NOMO-1 treated with DMSO at 0.1 percent for 48 hours (cell line): ENCODE measurements at regions not wholly inside any gene's neighbourhood (a gene's known extent, or its start where the extent isn't known, plus 50 kb on each side); places are given as distances from the start of the nearest gene placed in this dataset.
"Not testable (repeated sequence)": the region's sequence is repeated elsewhere in the genome, so short reads cannot be mapped to it uniquely, and the experiment has no call there.

Experiments
- DNase-seq: peaks from one replicate; lab custom pipeline; 2025; ENCODE audit not compliant: unreplicated experiment; lab: John Stamatoyannopoulos, UW

DNA sequence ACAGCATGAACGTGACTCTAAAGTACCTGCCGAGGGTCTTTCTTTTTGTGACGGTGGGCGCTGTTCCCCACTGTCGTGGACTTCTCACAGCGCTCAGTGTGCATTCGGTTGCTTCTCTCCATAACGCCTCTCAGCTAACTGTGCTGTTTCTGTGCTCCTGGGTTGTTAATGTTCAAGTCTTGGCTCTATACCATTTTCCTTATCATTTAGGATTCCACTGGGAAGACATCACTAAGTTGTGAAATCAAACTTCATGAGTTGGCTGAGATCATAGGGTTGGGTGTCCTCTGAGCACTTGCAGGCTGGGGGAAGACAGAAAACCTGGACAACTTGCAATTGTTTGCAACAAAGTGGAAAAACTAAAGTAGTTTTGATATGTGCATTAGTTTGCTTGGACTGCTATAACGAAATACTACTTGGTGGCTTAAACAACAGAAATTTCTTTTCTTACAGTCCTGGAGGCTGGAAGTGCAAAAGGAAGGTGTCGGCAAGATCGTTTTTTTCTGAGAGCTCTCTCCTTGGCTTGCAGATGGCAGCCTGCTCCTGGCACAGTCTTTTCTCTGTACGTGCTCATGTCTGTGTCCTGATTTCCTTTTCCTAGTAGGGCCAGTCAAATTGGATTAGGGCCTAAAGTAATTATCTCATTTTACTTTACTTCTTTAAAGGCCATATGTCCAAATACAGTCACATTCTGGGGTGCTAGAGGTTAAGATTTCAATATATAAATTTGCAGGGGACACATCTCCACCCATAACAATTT lies 270.0 kb upstream of the PLGLB2 start:
- not testable (repeated sequence) for DNase-seq

DNA sequence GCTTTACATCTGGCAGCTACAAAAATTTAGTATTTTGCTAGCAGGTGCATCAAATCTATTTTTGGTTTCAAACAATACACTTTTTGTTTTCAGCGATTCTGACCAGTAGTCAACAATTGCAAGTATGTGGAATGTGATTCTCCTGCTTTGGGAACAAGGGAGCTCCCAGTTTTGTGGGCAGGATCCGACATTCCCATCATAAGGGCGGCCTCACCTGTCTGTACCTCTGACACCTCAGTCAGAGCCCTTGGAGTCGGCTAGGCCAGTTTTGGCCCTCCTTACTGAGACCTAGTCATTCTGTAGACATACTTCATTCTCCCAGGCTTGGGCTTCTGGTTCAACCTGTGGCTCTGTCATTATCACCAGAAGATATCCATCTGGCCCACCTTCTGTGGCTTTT lies 269.0 kb upstream of the PLGLB2 start:
- not testable (repeated sequence) for DNase-seq

DNA sequence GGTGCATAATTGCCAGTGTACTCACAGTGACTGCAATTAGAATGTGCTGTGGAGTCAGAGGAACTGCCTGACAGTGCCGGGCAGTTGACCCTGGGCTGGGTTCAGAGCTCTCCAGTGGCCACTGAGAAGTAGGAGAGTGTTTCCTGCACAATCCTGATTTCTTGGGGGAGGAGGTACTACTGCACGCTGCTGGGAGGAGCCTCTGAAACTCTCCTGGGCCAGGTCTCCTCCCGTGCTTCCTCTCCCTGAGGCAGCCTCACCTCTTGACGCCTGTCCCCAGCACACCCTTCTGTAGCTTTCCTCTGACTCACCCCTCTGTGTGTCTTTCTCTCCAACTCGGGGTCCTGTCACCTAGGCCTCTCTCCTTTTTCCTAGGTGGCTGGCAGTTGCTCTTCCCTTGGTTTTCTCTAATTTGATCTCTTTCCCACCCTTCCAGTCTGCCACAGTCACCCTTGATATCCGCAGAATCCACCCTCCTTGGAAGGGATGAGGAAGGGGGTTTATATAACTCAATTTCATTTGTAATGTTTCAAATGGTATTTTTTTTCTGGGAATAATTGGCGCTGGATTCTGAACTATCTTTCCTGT lies 264.7 kb upstream of the PLGLB2 start:
- DNase-seq: not testable (repeated sequence)

DNA sequence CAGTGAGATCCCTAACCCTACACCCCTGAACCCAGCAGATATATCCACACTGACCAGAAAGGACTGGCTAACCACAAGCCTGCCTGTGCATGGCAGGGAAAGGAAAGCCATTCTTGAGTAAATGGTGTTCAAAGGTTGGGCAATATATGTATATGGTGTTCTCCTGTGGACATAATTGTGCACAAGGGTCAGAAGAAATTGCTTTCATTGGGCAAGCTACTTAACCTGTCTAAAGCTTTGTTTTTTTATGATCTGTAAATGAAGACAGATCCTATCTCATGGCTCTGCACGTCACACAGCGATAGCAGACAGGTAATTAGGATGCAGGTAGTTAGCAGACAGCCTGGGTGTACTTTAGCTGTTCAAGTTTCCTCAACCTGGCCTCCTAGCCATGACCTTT lies 263.5 kb upstream of the PLGLB2 start:
- not testable (repeated sequence) for DNase-seq

DNA sequence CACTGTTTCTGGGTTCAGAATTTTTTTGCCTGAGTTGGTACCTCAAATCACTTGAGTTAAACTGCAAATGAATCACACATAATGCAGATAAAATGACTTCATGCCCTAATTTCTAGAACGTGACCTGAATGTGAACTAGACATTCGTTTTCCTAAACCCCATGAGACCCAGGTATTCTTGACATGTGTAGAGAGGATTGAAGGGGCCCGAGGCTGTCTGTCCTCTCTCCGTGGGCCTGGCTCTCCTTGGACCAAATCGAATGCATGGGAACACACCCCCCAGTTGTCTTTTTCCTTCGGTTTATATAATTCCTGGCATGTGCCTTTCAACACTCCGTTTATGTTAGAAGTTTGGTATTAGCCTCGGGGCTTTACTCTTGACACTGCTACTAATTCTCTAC lies 262.4 kb upstream of the PLGLB2 start:
- not testable (repeated sequence) for DNase-seq

DNA sequence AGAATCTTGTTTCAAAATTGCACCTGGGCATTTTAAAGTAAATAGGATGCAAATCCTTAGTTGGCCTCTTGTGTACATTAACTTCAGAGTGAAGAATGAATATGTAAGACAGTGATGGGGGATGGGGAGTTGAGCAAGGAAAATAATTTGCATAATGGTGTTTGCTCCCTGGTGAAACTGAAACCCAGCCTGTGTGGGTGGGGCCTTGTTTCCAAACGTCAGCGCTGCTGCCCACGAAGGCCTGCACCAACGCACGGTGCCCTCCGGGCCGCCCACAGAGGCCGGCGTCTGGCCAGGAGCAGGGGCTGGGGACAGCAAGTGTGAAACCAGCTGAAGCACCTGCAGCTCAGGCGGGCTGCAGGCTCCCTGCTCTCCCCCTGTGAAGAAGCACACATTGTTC lies 262.0 kb upstream of the PLGLB2 start:
- not testable (repeated sequence) for DNase-seq

DNA sequence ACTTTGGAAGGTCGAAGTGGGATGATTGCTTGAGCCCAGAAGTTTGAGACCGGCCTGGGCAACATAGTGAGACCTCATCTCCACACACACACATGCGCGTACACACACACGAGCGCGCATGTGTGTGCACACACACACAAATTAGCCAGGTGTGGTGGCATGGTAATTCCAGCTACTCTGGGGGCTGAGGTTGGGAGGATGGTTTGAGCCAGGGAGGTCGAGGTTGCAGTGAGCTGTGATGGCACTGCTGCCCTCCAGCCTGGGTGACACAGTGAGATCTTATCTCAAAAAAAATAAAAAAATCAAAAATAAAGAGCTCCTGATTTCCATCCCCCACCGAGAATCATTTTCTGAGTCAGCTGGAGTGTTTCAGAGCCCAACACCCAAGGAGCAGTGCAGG lies 261.5 kb upstream of the PLGLB2 start:
- not testable (repeated sequence) for DNase-seq

DNA sequence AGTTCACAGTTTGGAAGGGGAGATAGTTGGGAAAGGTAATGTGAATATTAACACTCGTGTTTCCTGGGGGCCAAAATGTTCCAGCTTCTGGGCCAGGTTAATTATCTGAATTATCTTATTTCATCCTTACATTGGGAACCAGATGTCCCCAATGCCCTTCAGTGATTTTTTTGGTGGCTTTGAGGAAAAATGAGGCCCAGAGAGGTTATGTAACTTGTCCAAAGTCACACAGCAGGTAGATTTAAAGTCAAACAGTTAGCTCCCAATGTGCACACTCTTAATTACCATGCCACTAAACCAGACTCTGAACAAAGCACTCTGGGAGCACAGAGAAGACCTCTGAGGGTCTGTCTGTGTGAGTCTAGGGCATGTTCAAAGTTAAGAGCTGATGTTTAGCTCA lies 259.9 kb upstream of the PLGLB2 start:
- DNase-seq: not testable (repeated sequence)

DNA sequence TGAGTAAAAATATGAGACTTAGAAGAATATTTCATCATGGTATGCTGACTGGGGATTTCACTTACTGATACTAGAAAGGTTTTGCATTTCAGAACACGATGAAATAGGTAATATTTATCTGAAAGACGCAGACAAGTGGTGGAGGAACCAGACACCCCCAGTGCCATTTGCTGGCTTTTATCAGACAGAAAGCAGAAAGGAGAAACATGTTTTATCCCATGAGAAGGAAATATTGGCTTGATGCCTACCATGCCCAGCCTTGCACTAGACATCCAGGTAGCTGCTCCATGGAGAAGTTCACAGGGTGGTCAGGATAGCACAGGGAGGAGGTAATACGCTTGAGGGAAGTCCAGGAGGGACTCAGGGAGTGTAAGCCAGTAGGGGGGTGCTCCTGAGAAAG lies 258.9 kb upstream of the PLGLB2 start:
- DNase-seq: not testable (repeated sequence)

DNA sequence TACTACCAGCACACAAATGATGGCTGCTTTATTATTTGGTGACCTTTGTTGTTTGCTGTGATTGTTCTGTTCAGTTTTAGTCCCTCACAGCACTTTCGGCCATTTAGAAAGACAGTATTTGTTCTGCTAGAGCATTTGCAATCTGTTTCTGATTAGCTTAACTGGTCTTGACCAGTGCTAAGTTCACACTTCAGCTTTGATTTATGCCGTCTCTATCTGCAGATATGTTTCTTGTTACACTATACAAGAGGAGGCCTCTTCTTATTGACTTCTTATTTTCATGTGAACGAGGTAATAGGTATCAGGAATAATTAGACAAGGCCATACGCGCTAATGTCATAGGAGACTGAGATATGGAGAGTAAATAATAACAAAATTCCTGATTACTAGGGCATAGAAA lies 253.0 kb upstream of the PLGLB2 start:
- DNase-seq: not testable (repeated sequence)

DNA sequence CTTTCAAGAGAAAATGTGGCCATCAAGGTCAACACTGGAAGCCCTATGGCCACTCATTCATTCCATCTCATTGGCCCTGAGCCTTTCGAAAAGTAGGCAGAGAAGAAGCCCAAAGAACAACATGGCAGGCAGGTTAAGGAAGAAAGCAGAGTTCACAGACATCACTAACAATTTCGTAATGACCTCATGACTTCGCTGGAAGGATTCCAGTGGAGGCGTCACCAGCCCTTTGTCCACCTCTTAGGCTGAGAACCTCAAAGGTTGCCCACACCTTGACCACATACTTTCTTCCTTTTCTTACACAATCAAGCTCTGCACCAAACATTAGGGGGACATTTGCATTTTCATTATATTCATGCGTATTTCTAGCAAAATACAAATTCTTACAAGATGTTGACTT lies 252.4 kb upstream of the PLGLB2 start:
- not testable (repeated sequence) for DNase-seq

DNA sequence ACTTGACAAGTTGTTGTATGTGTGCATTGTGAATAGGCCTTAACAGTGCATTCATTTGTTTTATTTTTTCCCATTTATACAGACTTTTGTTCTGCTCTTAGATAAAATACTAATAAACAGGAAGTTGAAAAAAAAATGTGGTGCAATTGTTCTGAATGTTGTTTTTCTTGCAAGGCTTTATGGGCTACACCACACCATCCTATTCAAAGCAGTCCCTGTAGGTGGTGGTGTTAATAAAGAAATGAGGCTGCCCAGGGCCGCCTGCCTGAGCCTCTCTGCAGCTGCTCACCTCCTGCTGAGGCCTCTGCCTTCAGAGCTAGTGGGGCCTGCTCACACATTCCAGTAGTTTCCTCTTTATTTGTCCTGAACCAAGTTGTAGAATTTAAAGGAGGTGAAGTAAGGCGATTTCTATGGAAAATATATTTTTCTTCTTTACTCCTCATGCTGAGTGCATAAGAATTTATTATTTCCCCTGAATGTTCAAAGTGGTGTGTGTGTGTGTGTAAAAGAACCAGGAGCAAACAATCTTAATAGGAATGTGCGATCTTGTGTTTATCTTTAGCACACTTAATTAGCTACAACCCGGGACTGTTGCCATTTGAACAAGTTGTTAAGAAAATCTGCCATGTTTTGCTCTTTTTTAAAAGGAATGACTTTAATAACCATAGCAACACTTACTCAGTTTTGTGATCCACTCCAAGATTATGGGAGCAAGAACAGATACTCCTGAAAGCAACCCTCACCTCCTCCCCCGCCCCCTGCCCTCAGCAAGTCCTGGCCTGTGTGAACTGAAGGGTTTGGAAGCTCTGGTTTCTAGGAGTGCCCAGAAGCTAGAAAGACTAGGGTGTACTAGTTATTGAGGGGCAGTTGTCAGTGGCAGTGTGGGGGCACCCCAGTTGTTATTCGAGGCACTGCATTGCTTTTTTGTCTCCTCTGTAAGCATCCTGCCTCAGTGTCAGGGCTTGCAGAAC lies 251.6 kb upstream of the PLGLB2 start:
- DNase-seq: not testable (repeated sequence)

DNA sequence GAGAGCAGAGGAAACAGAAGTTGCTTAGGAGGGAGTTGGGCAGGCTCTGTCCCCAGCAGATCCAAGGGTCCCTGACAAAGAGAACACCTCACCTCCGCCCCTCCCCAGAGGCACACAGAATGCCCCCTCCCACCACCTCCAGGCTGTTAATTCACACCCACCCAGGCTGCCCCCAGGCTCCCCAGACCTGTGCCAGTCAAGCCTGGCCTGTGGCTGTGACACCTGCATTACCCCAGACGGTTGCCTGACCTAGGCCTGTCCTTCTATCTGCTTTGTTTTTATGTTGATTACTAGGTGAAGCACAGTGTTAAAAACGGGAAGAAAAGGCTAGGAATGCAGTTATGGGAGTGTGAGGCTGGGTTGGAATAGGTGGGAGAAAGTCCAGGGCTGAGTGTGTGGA lies 250.8 kb upstream of the PLGLB2 start:
- not testable (repeated sequence) for DNase-seq

DNA sequence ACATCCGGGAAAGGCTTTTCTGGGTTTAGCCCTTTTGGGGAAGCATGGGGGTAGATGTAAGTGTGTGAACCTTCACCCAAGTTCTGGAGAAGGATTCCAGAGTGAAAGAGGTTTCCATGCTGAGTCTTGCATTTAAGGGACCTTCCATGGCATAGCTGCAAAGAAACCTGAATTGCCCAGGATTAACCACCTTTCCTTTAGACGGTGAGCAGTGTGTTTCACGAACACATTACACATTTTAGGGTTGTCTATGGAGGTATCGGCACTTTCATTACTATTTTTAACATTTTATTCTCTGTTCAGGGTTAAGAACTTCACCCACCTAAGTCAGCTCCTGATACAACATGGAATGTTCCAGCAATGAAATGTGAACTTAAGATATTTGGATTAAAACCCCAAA lies 250.2 kb upstream of the PLGLB2 start:
- DNase-seq: not testable (repeated sequence)

DNA sequence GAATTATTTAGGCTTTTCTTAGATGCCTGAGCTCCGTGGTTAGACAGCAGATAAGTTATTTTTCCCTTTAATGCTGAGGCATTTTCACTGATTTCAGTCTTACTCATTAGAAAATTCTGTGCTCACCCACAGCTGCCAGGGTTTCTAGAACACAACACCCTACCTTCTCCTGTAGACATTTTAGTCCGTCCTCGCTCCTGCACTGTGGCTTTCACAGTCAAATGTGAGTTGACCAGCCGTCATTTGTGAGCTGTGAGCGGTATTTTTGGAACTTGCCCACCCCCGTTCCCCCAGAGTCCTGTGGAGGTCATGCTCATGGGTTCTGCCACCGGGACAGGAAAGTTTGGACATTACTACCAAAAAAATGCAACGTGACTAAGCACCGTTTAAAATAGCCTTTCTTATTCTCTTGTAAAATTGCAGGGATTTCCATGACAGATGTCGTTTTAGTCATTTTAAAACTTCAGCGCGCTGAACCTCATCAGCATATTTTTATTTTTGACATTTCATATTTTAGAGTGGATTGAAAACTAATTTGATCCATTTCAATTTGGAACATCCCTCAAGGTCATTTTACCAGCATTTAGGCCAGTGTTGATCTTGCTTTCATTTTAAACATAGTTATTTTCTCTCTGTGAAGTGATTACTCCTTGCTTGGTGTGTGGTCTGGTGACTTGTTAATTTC lies 249.6 kb upstream of the PLGLB2 start:
- not testable (repeated sequence) for DNase-seq

DNA sequence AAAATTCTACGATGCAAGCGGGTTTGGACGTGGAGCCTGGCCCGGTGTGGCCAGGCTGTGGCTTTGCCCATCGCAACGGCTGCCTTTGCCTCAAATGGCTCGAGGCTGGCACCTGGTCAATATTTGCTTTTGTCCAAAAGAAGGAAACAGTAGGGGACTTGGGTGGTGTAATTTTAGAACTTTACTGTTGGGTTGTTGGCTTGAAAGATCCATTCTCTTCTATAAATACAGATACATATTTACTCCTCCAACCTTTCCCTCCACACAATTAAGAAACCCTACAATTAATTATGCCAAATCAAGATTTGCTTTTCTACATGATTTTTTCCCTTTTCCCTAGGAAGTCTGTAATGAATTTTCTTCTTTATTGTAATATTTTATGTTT lies 249.0 kb upstream of the PLGLB2 start:
- not testable (repeated sequence) for DNase-seq

DNA sequence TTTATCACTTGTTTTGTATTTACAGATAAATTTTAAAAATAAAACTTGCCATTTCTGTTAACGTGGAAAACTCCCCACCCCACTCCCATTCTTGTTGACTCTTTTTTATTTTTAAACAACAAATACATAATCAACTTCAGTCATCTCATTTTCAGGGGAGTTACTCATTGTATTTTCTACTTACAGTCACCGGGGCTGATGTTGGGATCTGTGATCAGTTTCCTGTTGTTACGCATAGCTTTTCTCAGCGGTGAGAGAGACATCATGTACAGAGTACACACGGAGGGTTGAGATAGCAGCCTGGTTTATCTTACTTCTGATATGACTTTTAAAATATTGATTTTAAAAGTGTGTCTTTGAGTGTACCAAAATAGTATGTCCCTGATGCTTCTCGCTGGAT lies 248.0 kb upstream of the PLGLB2 start:
- not testable (repeated sequence) for DNase-seq

DNA sequence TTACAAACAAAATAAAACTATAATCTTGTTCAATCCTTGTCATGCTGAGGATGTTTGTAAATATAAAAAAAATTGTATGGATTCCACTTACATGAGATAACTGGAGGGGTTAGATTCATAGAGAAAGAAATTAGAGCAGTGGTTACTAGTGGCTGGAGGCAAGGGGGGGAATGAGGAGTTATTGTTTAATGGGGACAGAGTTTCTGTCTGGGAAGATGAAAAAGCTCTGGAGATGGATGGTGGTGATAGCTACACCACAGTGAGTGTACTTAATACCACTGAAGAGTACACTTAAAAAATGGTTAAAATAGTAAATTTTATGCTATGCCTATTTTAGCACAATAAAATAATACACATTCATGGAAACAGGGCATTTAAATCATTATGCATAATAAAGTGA lies 247.5 kb upstream of the PLGLB2 start:
- not testable (repeated sequence) for DNase-seq

DNA sequence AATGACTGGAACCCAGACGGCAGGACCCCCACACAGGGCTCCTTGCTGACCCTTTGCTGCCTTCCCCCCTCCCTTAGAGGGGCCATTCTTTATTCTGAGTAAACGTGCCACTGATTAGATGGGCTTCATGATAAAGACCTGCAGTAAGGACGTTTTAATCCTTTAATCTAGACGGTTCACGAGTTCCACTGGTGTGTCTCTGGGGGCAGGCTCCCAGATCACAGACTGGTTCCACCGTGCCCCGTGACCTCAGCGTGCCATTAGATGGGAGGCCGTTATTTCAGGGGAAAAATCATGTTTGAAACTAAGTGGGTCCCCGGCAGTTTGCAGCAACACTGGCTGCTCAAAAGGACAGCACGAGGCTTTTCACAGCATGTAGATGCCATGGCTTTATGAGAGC lies 246.9 kb upstream of the PLGLB2 start:
- DNase-seq: not testable (repeated sequence)

DNA sequence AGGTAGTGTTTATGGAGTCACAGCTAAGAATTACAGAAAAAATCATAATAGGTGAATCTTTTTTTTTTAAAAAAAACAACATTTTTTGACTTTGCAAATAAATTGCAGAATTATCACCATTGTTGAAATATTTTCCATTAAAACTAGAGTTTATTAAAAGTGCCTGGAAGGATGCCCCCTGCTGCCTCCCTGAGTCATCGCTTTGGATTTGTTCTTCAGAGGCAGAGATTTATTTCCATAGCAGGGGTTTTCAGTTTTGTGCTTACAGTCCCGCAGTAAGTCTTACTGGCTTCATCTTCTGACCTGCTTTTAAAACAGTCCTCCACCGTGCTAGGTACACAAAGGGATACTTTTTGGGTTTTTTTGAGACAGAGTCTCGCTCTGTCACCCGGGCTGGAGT lies 244.9 kb upstream of the PLGLB2 start:
- not testable (repeated sequence) for DNase-seq

DNA sequence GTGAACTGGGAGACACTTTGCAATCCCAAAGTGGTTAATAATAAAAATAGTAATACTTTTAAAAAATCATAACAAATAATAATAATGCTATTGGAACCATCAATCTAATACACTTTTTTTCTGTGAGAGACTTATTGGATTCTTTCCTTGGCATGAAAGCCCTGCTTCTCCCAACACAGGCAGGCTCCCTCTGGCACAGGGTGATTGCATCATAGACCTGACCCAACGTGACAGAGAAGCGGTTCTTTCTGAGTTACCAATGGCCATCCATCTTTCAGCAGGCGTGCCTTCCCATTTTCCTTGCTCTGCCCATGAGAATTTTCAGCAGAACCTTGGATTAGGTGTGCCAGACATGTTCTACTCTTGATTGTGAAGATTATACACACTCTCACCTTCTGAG lies 242.6 kb upstream of the PLGLB2 start:
- not testable (repeated sequence) for DNase-seq
